Liver (tissue), 8 donors: ENCODE measurements at regions not wholly inside any gene's neighbourhood (a gene's known extent, or its start where the extent isn't known, plus 50 kb on each side); places are given as distances from the start of the nearest gene placed in this dataset.

Source experiments
- DNase-seq: peaks from one replicate; pipeline ENCODE4 v3.0.0-alpha.2; 2017; ENCODE audit warnings: low spot score
- H3K27ac ChIP-seq, 2 donors: one replicate each; pipeline ENCODE4 v1.7.0; 2013; ENCODE audit warnings: inconsistent platforms in 2 of 2, low read length in 2 of 2, control low read depth in 1 of 2, low read depth in 1 of 2, mild to moderate bottlenecking in 1 of 2
- H3K27me3 ChIP-seq, 4 donors: one replicate each; pipeline versions ENCODE4 v1.6.1 to v1.7.0; 2013; ENCODE audit warnings: low read length in 3 of 4, inconsistent platforms in 1 of 4, mild to moderate bottlenecking in 1 of 4, moderate library complexity in 1 of 4; ENCODE audit not compliant: control insufficient read depth in 4 of 4, insufficient read depth in 4 of 4
- H3K36me3 ChIP-seq, 4 donors: one replicate each; pipeline versions ENCODE4 v1.6.1 to v1.7.0; 2013; ENCODE audit warnings: low read length in 3 of 4, mild to moderate bottlenecking in 3 of 4, low read depth in 1 of 4, moderate library complexity in 1 of 4; ENCODE audit not compliant: control insufficient read depth in 4 of 4, insufficient read depth in 3 of 4
- H3K4me1 ChIP-seq, 4 donors: one replicate each; pipeline versions ENCODE4 v1.6.1 to v1.7.0; 2013; ENCODE audit warnings: low read length in 3 of 4, mild to moderate bottlenecking in 3 of 4, moderate library complexity in 1 of 4; ENCODE audit not compliant: control insufficient read depth in 4 of 4, insufficient read depth in 4 of 4
- H3K4me3 ChIP-seq, 3 donors: one replicate each; pipeline versions ENCODE4 v1.6.1 to v1.7.0; 2013; ENCODE audit warnings: low read length in 3 of 3, control low read depth in 1 of 3, low read depth in 1 of 3, mild to moderate bottlenecking in 1 of 3
- H3K9ac ChIP-seq, 2 donors: one replicate each; pipeline ENCODE4 v1.7.0; 2013; ENCODE audit warnings: low read length in 2 of 2, mild to moderate bottlenecking in 2 of 2, moderate library complexity in 2 of 2, control low read depth in 1 of 2, low read depth in 1 of 2
- H3K9me3 ChIP-seq, 4 donors: one replicate each; pipeline versions ENCODE4 v1.6.1 to v1.7.0; 2013; ENCODE audit warnings: low read length in 3 of 4; ENCODE audit not compliant: control insufficient read depth in 4 of 4
- ATF3 ChIP-seq: IDR thresholded peaks from 2 replicates; pipeline ENCODE4 v1.6.1; 2016; ENCODE audit warnings: antibody characterized with exemption
- EGR1 ChIP-seq, 2 donors: IDR thresholded peaks; 2 replicates each; pipeline ENCODE4 v1.6.1; 2016 to 2018; ENCODE audit warnings: antibody characterized with exemption in 2 of 2, low read depth in 2 of 2
- FOXA1 ChIP-seq: IDR thresholded peaks from 2 replicates; pipeline ENCODE4 v1.6.1; 2016; ENCODE audit warnings: antibody characterized with exemption
- FOXA2 ChIP-seq: IDR thresholded peaks from 2 replicates; pipeline ENCODE4 v1.6.1; 2016; ENCODE audit warnings: antibody characterized with exemption
- GABPA ChIP-seq, 2 donors: IDR thresholded peaks in 1 of 2; conservative IDR thresholded peaks in 1 of 2; 2 replicates each; pipeline ENCODE4 v1.6.1; 2016; ENCODE audit warnings: antibody characterized with exemption in 2 of 2, mild to moderate bottlenecking in 1 of 2, moderate library complexity in 1 of 2
- HNF4A ChIP-seq, 2 donors: conservative IDR thresholded peaks; 2 replicates each; pipeline ENCODE4 v1.6.1; 2016; ENCODE audit warnings: antibody characterized with exemption in 2 of 2, mild to moderate bottlenecking in 2 of 2
- HNF4G ChIP-seq: IDR thresholded peaks from 2 replicates; pipeline ENCODE4 v1.6.1; 2016; ENCODE audit warnings: antibody characterized with exemption
- JUND ChIP-seq, 2 donors: IDR thresholded peaks; 2 replicates each; pipeline ENCODE4 v1.6.1; 2016; ENCODE audit warnings: antibody characterized with exemption in 2 of 2
- MAX ChIP-seq: IDR thresholded peaks from 2 replicates; pipeline ENCODE4 v1.6.1; 2016; ENCODE audit warnings: antibody characterized with exemption
- NR2F2 ChIP-seq: IDR thresholded peaks from 2 replicates; pipeline ENCODE4 v1.6.1; 2016; ENCODE audit warnings: antibody characterized with exemption
- RAD21 ChIP-seq, 2 donors: IDR thresholded peaks; 2 replicates each; pipeline ENCODE4 v1.6.1; 2016; ENCODE audit warnings: antibody characterized with exemption in 2 of 2, mild to moderate bottlenecking in 2 of 2
- RXRA ChIP-seq, 2 donors: IDR thresholded peaks; 2 replicates each; pipeline ENCODE4 v1.6.1; 2017 to 2018; ENCODE audit warnings: antibody characterized with exemption in 2 of 2, mild to moderate bottlenecking in 1 of 2
- SP1 ChIP-seq: IDR thresholded peaks from 2 replicates; pipeline ENCODE4 v1.6.1; 2018; ENCODE audit warnings: antibody characterized with exemption, mild to moderate bottlenecking
- TAF1 ChIP-seq: conservative IDR thresholded peaks from 2 replicates; pipeline ENCODE4 v1.6.1; 2016; ENCODE audit warnings: antibody characterized with exemption, mild to moderate bottlenecking
- YY1 ChIP-seq: IDR thresholded peaks from 2 replicates; pipeline ENCODE4 v1.6.1; 2016; ENCODE audit warnings: antibody characterized with exemption, mild to moderate bottlenecking
- ZBTB33 ChIP-seq: IDR thresholded peaks from 2 replicates; pipeline ENCODE4 v1.6.1; 2016; ENCODE audit warnings: antibody characterized with exemption
- WGBS: extraction: QIAGEN DNeasy Blood & Tissue Kit; methylation state at CpG from one replicate; pipeline ENCODE4 v1.1.7; 2013; 5-methylcytosine and 5-hydroxymethylcytosine counted together
- TF ChIP-seq, protein P1 (sequence below): fragments of 150-350 bp; IDR thresholded peaks from 2 replicates; pipeline ENCODE4 v1.5.1; 2017; ENCODE audit warnings: improper control_type of control experiment, low read depth, low read length; ENCODE audit not compliant: missing input control
- TF ChIP-seq, protein P2 (sequence below): IDR thresholded peaks from 2 replicates; pipeline ENCODE4 v1.6.1; 2016; ENCODE audit warnings: antibody characterized with exemption, mild to moderate bottlenecking
- donor health status: healthy.
- donor health status: healthy.
- donor health status: healthy.
- donor health status: healthy.
- donor health status: healthy.

DNA sequence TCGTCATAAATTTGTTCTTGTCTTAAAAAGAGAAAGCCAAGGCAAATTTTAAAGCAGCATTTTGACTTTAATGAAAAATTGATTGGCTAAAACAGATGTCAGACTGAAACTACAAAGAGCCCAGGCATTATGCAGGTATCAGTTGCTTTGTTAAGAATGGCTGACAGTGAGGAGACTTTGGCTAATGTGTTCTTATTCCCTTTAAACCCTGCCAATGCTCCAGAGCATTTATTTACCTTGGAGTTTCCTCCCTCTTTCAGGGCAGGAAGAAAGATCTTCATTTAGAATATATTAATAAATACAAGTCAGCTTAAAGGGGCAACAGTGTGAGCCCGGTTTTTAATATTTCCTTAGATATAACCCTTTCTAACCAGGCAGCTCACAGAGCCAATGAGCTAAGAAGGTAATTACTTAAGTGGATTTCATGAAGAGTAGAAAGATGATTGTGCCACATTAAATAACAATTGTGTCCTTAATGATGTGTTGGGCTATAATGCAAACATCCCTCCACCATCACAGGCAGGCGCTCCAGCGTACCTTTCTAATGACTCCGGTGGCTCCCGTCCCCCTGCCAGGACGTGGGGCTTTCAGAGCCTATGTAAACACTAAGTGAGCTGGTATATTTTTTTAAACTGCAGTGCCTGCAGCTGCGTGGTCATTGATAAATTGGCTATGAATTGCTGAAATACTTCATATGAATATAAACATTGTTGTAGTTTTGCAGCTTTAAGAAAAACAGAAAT, 349.4 kb upstream of the POU3F3 start:
- TF ChIP-seq, protein P1, sequence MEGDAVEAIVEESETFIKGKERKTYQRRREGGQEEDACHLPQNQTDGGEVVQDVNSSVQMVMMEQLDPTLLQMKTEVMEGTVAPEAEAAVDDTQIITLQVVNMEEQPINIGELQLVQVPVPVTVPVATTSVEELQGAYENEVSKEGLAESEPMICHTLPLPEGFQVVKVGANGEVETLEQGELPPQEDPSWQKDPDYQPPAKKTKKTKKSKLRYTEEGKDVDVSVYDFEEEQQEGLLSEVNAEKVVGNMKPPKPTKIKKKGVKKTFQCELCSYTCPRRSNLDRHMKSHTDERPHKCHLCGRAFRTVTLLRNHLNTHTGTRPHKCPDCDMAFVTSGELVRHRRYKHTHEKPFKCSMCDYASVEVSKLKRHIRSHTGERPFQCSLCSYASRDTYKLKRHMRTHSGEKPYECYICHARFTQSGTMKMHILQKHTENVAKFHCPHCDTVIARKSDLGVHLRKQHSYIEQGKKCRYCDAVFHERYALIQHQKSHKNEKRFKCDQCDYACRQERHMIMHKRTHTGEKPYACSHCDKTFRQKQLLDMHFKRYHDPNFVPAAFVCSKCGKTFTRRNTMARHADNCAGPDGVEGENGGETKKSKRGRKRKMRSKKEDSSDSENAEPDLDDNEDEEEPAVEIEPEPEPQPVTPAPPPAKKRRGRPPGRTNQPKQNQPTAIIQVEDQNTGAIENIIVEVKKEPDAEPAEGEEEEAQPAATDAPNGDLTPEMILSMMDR = no peak
- TF ChIP-seq TAF1 = no peak
- TF ChIP-seq ZBTB33 = no peak
- TF ChIP-seq GABPA (IDR thresholded peaks at IDR 0.05 in 1 of 2, conservative IDR thresholded peaks at IDR 0.05 in 1 of 2) = no peak
- TF ChIP-seq MAX = no peak
- no peak for TF ChIP-seq ATF3
- no peak for TF ChIP-seq YY1
- TF ChIP-seq RXRA (IDR thresholded peaks at IDR 0.05) = no peak
- no peak for TF ChIP-seq JUND (IDR thresholded peaks at IDR 0.05)
- no peak for TF ChIP-seq RAD21 (IDR thresholded peaks at IDR 0.05)
- no peak for TF ChIP-seq HNF4A (conservative IDR thresholded peaks at IDR 0.05)
- no peak for TF ChIP-seq HNF4G
- TF ChIP-seq EGR1 (IDR thresholded peaks at IDR 0.05; ENCODE audit: low read depth in 2 of 2) = no peak
- TF ChIP-seq FOXA1 = no peak
- TF ChIP-seq SP1 = no peak
- Histone ChIP-seq H3K4me3 (no peak overlapping the region), H3K4me1 (no peaks in the 10 kb centered on the region), H3K9me3 (no peaks in the 10 kb centered on the region), H3K27ac (no peak overlapping the region), H3K9ac (no peak overlapping the region), H3K27me3 (no peaks in the 10 kb centered on the region), H3K36me3 (no peaks in the 10 kb centered on the region)
- DNase-seq = no peak
- 41% methylated on average over 8 of the region's 8 CpGs for WGBS

GRCh38 chr2:104518256-104518655, 335.7 kb upstream of the POU3F3 start:
- Histone ChIP-seq H3K9me3 (peaks cover 0 to 5% (median 4%) of the 10 kb centered on the region in 4 donors), H3K9ac (no peak overlapping the region), H3K27ac (no peak overlapping the region), H3K27me3 (no peaks in the 10 kb centered on the region), H3K4me3 (no peak overlapping the region), H3K36me3 (no peaks in the 10 kb centered on the region), H3K4me1 (no peaks in the 10 kb centered on the region)
- WGBS = 86% methylated on average over 6 of the region's 6 CpGs
- no peak for DNase-seq
- TF ChIP-seq ATF3 (no peak), MAX (no peak), JUND (IDR thresholded peaks at IDR 0.05) (no peak), HNF4A (conservative IDR thresholded peaks at IDR 0.05) (no peak), FOXA1 (no peak), SP1 (no peak), GABPA (IDR thresholded peaks at IDR 0.05 in 1 of 2, conservative IDR thresholded peaks at IDR 0.05 in 1 of 2) (no peak), HNF4G (no peak), NR2F2 (no peak), FOXA2 (no peak), EGR1 (IDR thresholded peaks at IDR 0.05; ENCODE audit: low read depth in 2 of 2) (no peak), RXRA (IDR thresholded peaks at IDR 0.05) (no peak)
- TF ChIP-seq, protein P1 = no peak
- TF ChIP-seq, protein P2, sequence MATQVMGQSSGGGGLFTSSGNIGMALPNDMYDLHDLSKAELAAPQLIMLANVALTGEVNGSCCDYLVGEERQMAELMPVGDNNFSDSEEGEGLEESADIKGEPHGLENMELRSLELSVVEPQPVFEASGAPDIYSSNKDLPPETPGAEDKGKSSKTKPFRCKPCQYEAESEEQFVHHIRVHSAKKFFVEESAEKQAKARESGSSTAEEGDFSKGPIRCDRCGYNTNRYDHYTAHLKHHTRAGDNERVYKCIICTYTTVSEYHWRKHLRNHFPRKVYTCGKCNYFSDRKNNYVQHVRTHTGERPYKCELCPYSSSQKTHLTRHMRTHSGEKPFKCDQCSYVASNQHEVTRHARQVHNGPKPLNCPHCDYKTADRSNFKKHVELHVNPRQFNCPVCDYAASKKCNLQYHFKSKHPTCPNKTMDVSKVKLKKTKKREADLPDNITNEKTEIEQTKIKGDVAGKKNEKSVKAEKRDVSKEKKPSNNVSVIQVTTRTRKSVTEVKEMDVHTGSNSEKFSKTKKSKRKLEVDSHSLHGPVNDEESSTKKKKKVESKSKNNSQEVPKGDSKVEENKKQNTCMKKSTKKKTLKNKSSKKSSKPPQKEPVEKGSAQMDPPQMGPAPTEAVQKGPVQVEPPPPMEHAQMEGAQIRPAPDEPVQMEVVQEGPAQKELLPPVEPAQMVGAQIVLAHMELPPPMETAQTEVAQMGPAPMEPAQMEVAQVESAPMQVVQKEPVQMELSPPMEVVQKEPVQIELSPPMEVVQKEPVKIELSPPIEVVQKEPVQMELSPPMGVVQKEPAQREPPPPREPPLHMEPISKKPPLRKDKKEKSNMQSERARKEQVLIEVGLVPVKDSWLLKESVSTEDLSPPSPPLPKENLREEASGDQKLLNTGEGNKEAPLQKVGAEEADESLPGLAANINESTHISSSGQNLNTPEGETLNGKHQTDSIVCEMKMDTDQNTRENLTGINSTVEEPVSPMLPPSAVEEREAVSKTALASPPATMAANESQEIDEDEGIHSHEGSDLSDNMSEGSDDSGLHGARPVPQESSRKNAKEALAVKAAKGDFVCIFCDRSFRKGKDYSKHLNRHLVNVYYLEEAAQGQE = no peak
